ENCODE measurements at regions not wholly inside any gene's neighbourhood (a gene's known extent, or its start where the extent isn't known, plus 50 kb on each side); places are given as distances from the start of the nearest gene placed in this dataset.

GRCh38 chr2:5121642-5122041 lies 570.5 kb upstream of the SOX11 start:
- Histone ChIP-seq H3K27me3 (ENCODE audit: control insufficient read depth in 1 of 2, insufficient read depth in 2 of 2, low read length in 2 of 2) (no peaks in the 10 kb centered on the region), H3K4me3 (ENCODE audit: low read length in 2 of 2) (no peak overlapping the region)

GRCh38 chr2:5123582-5124196 lies 568.5 kb upstream of the SOX11 start:
- Histone ChIP-seq H3K9ac (ENCODE audit: low read length in 2 of 2) (no peak overlapping the region), H3K4me3 (ENCODE audit: low read length in 2 of 2) (no peak overlapping the region), H3K27me3 (ENCODE audit: control insufficient read depth in 1 of 2, insufficient read depth in 2 of 2, low read length in 2 of 2) (no peaks in the 10 kb centered on the region), H3K27ac (ENCODE audit: low read length) (no peak overlapping the region), H3K9me3 (ENCODE audit: control insufficient read depth in 2 of 2, low read length in 2 of 2) (no peaks in the 10 kb centered on the region), H3K36me3 (ENCODE audit: control insufficient read depth in 2 of 2, insufficient read depth in 2 of 2, low read length in 2 of 2) (no peaks in the 10 kb centered on the region), H3K4me1 (ENCODE audit: control insufficient read depth, insufficient read depth, low read length) (no peaks in the 10 kb centered on the region)

More at GRCh38 chr2:5121642-5122041, 570.5 kb upstream of the SOX11 start:
- Histone ChIP-seq H3K27ac (ENCODE audit: low read length) (no peak overlapping the region), H3K9ac (ENCODE audit: low read length in 2 of 2) (no peak overlapping the region), H3K9me3 (ENCODE audit: control insufficient read depth in 2 of 2, low read length in 2 of 2) (no peaks in the 10 kb centered on the region), H3K4me1 (ENCODE audit: control insufficient read depth, insufficient read depth, low read length) (no peaks in the 10 kb centered on the region), H3K36me3 (ENCODE audit: control insufficient read depth in 2 of 2, insufficient read depth in 2 of 2, low read length in 2 of 2) (no peaks in the 10 kb centered on the region)

- H3K27ac ChIP-seq (ENCODE audit: low read length), result no peak overlapping the region
- no peaks in the 10 kb centered on the region for H3K9me3 ChIP-seq (ENCODE audit: control insufficient read depth in 2 of 2, low read length in 2 of 2)
- no peaks in the 10 kb centered on the region for H3K27me3 ChIP-seq (ENCODE audit: control insufficient read depth in 1 of 2, insufficient read depth in 2 of 2, low read length in 2 of 2)
- no peaks in the 10 kb centered on the region for H3K4me1 ChIP-seq (ENCODE audit: control insufficient read depth, insufficient read depth, low read length)
- H3K4me3 ChIP-seq (ENCODE audit: low read length in 2 of 2), result no peak overlapping the region
- no peak overlapping the region for H3K9ac ChIP-seq (ENCODE audit: low read length in 2 of 2)
- no peaks in the 10 kb centered on the region for H3K36me3 ChIP-seq (ENCODE audit: control insufficient read depth in 2 of 2, insufficient read depth in 2 of 2, low read length in 2 of 2)
Measured at GRCh38 chr2:5125017-5125730, 567.0 kb upstream of the SOX11 start.

- Histone ChIP-seq H3K9me3 (ENCODE audit: control insufficient read depth in 2 of 2, low read length in 2 of 2) (no peaks in the 10 kb centered on the region), H3K9ac (ENCODE audit: low read length in 2 of 2) (no peak overlapping the region), H3K36me3 (ENCODE audit: control insufficient read depth in 2 of 2, insufficient read depth in 2 of 2, low read length in 2 of 2) (no peaks in the 10 kb centered on the region)
Measured at GRCh38 chr2:5132281-5132680, 559.9 kb upstream of the SOX11 start.

GRCh38 chr2:5140347-5140746 lies 551.8 kb upstream of the SOX11 start:
- no peak overlapping the region for H3K9ac ChIP-seq (ENCODE audit: low read length in 2 of 2)
- H3K27me3 ChIP-seq (ENCODE audit: control insufficient read depth in 1 of 2, insufficient read depth in 2 of 2, low read length in 2 of 2), result no peaks in the 10 kb centered on the region
- no peaks in the 10 kb centered on the region for H3K9me3 ChIP-seq (ENCODE audit: control insufficient read depth in 2 of 2, low read length in 2 of 2)
- H3K4me1 ChIP-seq (ENCODE audit: control insufficient read depth, insufficient read depth, low read length), result no peaks in the 10 kb centered on the region
- no peak overlapping the region for H3K27ac ChIP-seq (ENCODE audit: low read length)
- no peak overlapping the region for H3K4me3 ChIP-seq (ENCODE audit: low read length in 2 of 2)
- no peaks in the 10 kb centered on the region for H3K36me3 ChIP-seq (ENCODE audit: control insufficient read depth in 2 of 2, insufficient read depth in 2 of 2, low read length in 2 of 2)

More at GRCh38 chr2:5132281-5132680, 559.9 kb upstream of the SOX11 start:
- H3K27me3 ChIP-seq (ENCODE audit: control insufficient read depth in 1 of 2, insufficient read depth in 2 of 2, low read length in 2 of 2), result no peaks in the 10 kb centered on the region
- H3K4me3 ChIP-seq (ENCODE audit: low read length in 2 of 2), result no peak overlapping the region
- no peak overlapping the region for H3K27ac ChIP-seq (ENCODE audit: low read length)
- no peaks in the 10 kb centered on the region for H3K4me1 ChIP-seq (ENCODE audit: control insufficient read depth, insufficient read depth, low read length)

- H3K27ac ChIP-seq (ENCODE audit: low read length), result no peak overlapping the region
- H3K9ac ChIP-seq (ENCODE audit: low read length in 2 of 2), result no peak overlapping the region
- H3K36me3 ChIP-seq (ENCODE audit: control insufficient read depth in 2 of 2, insufficient read depth in 2 of 2, low read length in 2 of 2), result no peaks in the 10 kb centered on the region
- H3K4me3 ChIP-seq (ENCODE audit: low read length in 2 of 2), result no peak overlapping the region
- H3K9me3 ChIP-seq (ENCODE audit: control insufficient read depth in 2 of 2, low read length in 2 of 2), result no peaks in the 10 kb centered on the region
- no peaks in the 10 kb centered on the region for H3K27me3 ChIP-seq (ENCODE audit: control insufficient read depth in 1 of 2, insufficient read depth in 2 of 2, low read length in 2 of 2)
- no peaks in the 10 kb centered on the region for H3K4me1 ChIP-seq (ENCODE audit: control insufficient read depth, insufficient read depth, low read length)
Measured at GRCh38 chr2:5144159-5144558, 548.0 kb upstream of the SOX11 start.

- H3K4me1 ChIP-seq (ENCODE audit: control insufficient read depth, insufficient read depth, low read length), result no peaks in the 10 kb centered on the region
- H3K36me3 ChIP-seq (ENCODE audit: control insufficient read depth in 2 of 2, insufficient read depth in 2 of 2, low read length in 2 of 2), result no peaks in the 10 kb centered on the region
- H3K27me3 ChIP-seq (ENCODE audit: control insufficient read depth in 1 of 2, insufficient read depth in 2 of 2, low read length in 2 of 2), result no peaks in the 10 kb centered on the region
- peak overlapping the region in 1 of 2 donors; percentile 11 for H3K4me3 ChIP-seq (ENCODE audit: low read length in 2 of 2)
- H3K27ac ChIP-seq (ENCODE audit: low read length), result no peak overlapping the region
- no peak overlapping the region for H3K9ac ChIP-seq (ENCODE audit: low read length in 2 of 2)
- no peaks in the 10 kb centered on the region for H3K9me3 ChIP-seq (ENCODE audit: control insufficient read depth in 2 of 2, low read length in 2 of 2)
Measured at GRCh38 chr2:5145053-5145452, 547.1 kb upstream of the SOX11 start.

- Histone ChIP-seq H3K9ac (ENCODE audit: low read length in 2 of 2) (no peak overlapping the region), H3K27ac (ENCODE audit: low read length) (no peak overlapping the region), H3K27me3 (ENCODE audit: control insufficient read depth in 1 of 2, insufficient read depth in 2 of 2, low read length in 2 of 2) (no peaks in the 10 kb centered on the region), H3K36me3 (ENCODE audit: control insufficient read depth in 2 of 2, insufficient read depth in 2 of 2, low read length in 2 of 2) (no peaks in the 10 kb centered on the region), H3K4me3 (ENCODE audit: low read length in 2 of 2) (no peak overlapping the region), H3K9me3 (ENCODE audit: control insufficient read depth in 2 of 2, low read length in 2 of 2) (no peaks in the 10 kb centered on the region), H3K4me1 (ENCODE audit: control insufficient read depth, insufficient read depth, low read length) (no peaks in the 10 kb centered on the region)
Measured at GRCh38 chr2:5145801-5146200, 546.4 kb upstream of the SOX11 start.

GRCh38 chr2:5148392-5149085 lies 543.6 kb upstream of the SOX11 start:
- no peaks in the 10 kb centered on the region for H3K27me3 ChIP-seq (ENCODE audit: control insufficient read depth in 1 of 2, insufficient read depth in 2 of 2, low read length in 2 of 2)
- H3K36me3 ChIP-seq (ENCODE audit: control insufficient read depth in 2 of 2, insufficient read depth in 2 of 2, low read length in 2 of 2), result no peaks in the 10 kb centered on the region
- H3K4me3 ChIP-seq (ENCODE audit: low read length in 2 of 2), result no peak overlapping the region
- no peak overlapping the region for H3K9ac ChIP-seq (ENCODE audit: low read length in 2 of 2)
- H3K27ac ChIP-seq (ENCODE audit: low read length), result no peak overlapping the region
- no peaks in the 10 kb centered on the region for H3K4me1 ChIP-seq (ENCODE audit: control insufficient read depth, insufficient read depth, low read length)
- no peaks in the 10 kb centered on the region for H3K9me3 ChIP-seq (ENCODE audit: control insufficient read depth in 2 of 2, low read length in 2 of 2)

- Histone ChIP-seq H3K4me1 (ENCODE audit: control insufficient read depth, insufficient read depth, low read length) (no peaks in the 10 kb centered on the region), H3K9me3 (ENCODE audit: control insufficient read depth in 2 of 2, low read length in 2 of 2) (no peaks in the 10 kb centered on the region), H3K27ac (ENCODE audit: low read length) (no peak overlapping the region), H3K27me3 (ENCODE audit: control insufficient read depth in 1 of 2, insufficient read depth in 2 of 2, low read length in 2 of 2) (no peaks in the 10 kb centered on the region), H3K36me3 (ENCODE audit: control insufficient read depth in 2 of 2, insufficient read depth in 2 of 2, low read length in 2 of 2) (no peaks in the 10 kb centered on the region), H3K4me3 (ENCODE audit: low read length in 2 of 2) (no peak overlapping the region), H3K9ac (ENCODE audit: low read length in 2 of 2) (no peak overlapping the region)
Measured at GRCh38 chr2:5150871-5151270, 541.3 kb upstream of the SOX11 start.
